SK-N-MC (cell line): ENCODE measurements at regions not wholly inside any gene's neighbourhood (a gene's known extent, or its start where the extent isn't known, plus 50 kb on each side); places are given as distances from the start of the nearest gene placed in this dataset.

Experiments used
- DNase-seq: peaks from one replicate; pipeline ENCODE4 v3.0.0-alpha.2; 2011; ENCODE audit warnings: low read depth, low spot score
- H3K27ac ChIP-seq: fragments of 200-600 bp; sonication (generic); 2 replicates; pipeline ENCODE4 v1.5.1; 2016; ENCODE audit warnings: mixed run types
- H3K36me3 ChIP-seq: fragments of 200-600 bp; sonication (generic); 2 replicates; pipeline ENCODE4 v1.6.1; 2017; ENCODE audit warnings: antibody characterized with exemption, low read length, mixed read lengths; ENCODE audit not compliant: insufficient read depth
- H3K4me3 ChIP-seq: fragments of 200-600 bp; sonication (generic); 2 replicates; pipeline ENCODE4 v1.5.1; 2016
- H3K9ac ChIP-seq: fragments of 200-600 bp; sonication (generic); 2 replicates; pipeline ENCODE4 v1.8.0; 2017; ENCODE audit warnings: mixed run types, mixed read lengths; ENCODE audit not compliant: insufficient read length
- H3K9me3 ChIP-seq: fragments of 200-600 bp; sonication (generic); 2 replicates; pipeline ENCODE4 v1.6.1; 2017; ENCODE audit warnings: low read depth, mild to moderate bottlenecking, antibody characterized with exemption, low read length, moderate library complexity, mixed read lengths
- EZH2 ChIP-seq: fragments of 200-600 bp; sonication (generic); IDR thresholded peaks from one replicate; pipeline ENCODE4 v1.6.1; 2017; ENCODE audit warnings: antibody characterized with exemption
- FOXP2 ChIP-seq: optimal IDR thresholded peaks from 2 replicates; pipeline ENCODE3; 2011; ENCODE audit warnings: mild to moderate bottlenecking, moderate library complexity; ENCODE audit not compliant: insufficient read depth; ENCODE audit errors: extremely low read length, control extremely low read depth
- POLR2AphosphoS5 ChIP-seq: IDR thresholded peaks from 2 replicates; pipeline ENCODE4 v1.6.1; 2012; ENCODE audit warnings: mild to moderate bottlenecking, low read depth, low read length, borderline replicate concordance

- H3K9ac ChIP-seq = no peak overlapping the region
- H3K4me3 ChIP-seq = no peak overlapping the region
- TF ChIP-seq POLR2AphosphoS5 = no peak
- no peak for TF ChIP-seq FOXP2
- no peak for TF ChIP-seq EZH2
- no peak for DNase-seq
- H3K9me3 ChIP-seq = no peaks in the 10 kb centered on the region
- peak overlapping the region; percentile 10; the same call in 1 of the 2 replicates for H3K27ac ChIP-seq
- no peaks in the 10 kb centered on the region for H3K36me3 ChIP-seq
Observed at GRCh38 chr12:126353604-126354003, 1288.4 kb downstream of the AACS start.

DNA sequence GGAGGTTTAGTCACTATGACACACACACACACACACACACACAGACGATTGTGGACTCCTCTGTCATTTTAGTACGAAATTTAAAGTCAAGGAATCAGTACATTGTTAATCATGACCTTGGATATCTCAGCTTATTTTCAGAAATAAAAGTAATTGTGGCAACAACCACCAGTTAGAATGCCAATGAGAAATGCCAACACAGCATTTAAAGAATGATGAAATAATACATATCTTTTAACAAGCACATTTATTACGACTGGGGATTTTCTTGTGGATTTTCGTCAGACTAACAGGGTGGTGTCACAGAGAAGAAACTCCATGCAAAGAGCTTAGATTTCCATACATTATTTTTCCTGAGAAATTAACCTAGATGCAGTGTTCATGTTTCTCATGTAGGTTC is 1289.4 kb downstream of the AACS start:
- peak overlapping the region; percentile 77 for H3K27ac ChIP-seq
- no peak overlapping the region for H3K9ac ChIP-seq
- H3K9me3 ChIP-seq = no peaks in the 10 kb centered on the region
- no peaks in the 10 kb centered on the region for H3K36me3 ChIP-seq
- H3K4me3 ChIP-seq = no peak overlapping the region
- TF ChIP-seq FOXP2 (no peak), POLR2AphosphoS5 (no peak), EZH2 (no peak)
- DNase-seq = peak; percentile 39

DNA sequence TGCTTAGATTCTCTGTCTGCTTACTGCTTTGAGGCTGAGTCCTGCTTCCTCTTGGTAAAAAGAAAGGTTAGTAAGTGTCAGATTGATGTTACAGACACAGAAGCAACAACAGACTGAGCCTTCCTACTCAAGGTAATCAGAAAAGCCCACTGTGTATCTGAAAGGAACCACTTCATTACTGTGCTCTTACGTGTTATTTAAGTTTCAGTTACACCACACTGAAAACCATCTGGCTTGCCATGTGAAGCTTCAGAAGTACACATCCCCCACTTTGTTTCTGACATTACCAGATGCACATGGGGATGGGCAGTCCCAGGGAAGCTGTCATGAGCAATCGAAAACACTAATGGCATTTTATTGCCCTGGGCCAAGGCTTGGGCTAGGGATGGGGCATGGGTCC is 1290.1 kb downstream of the AACS start:
- Histone ChIP-seq H3K4me3 (no peak overlapping the region), H3K36me3 (no peaks in the 10 kb centered on the region), H3K27ac (no peak overlapping the region), H3K9me3 (no peaks in the 10 kb centered on the region), H3K9ac (no peak overlapping the region)
- no peak for TF ChIP-seq FOXP2
- no peak for TF ChIP-seq EZH2
- no peak for TF ChIP-seq POLR2AphosphoS5
- DNase-seq = no peak

- Histone ChIP-seq H3K4me3 (no peak overlapping the region), H3K27ac (no peak overlapping the region), H3K9me3 (no peaks in the 10 kb centered on the region), H3K36me3 (no peaks in the 10 kb centered on the region), H3K9ac (no peak overlapping the region)
- no peak for DNase-seq
- TF ChIP-seq FOXP2 (no peak), EZH2 (no peak), POLR2AphosphoS5 (no peak)
Observed at GRCh38 chr12:126358806-126359205, 1293.6 kb downstream of the AACS start.

DNA sequence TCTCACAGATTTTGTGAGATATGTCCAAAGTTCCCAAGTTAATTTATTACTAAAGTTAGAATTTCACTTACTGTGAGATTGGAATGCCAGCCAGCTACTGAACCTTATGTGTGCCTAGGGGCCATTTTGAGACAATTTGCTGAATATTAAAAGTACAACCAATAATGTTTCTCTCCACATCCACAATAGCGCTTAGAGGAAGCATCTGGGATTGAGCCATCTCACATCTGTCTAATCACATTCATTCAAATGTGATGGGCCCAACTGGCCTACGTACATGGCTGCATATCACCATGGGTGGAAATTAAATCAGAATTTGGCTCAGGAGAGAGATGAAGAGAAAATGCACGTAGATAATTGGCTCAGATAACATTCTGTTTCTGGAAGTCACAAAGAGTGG is 1294.0 kb downstream of the AACS start:
- H3K9me3 ChIP-seq = no peaks in the 10 kb centered on the region

GRCh38 chr12:126361804-126362203 is 1296.6 kb downstream of the AACS start:
- Histone ChIP-seq H3K27ac (no peak overlapping the region), H3K36me3 (no peaks in the 10 kb centered on the region), H3K4me3 (no peak overlapping the region), H3K9ac (no peak overlapping the region), H3K9me3 (no peaks in the 10 kb centered on the region)
- DNase-seq = no peak
- TF ChIP-seq EZH2 = no peak
- TF ChIP-seq POLR2AphosphoS5 = no peak
- TF ChIP-seq FOXP2 = no peak

More for the DNA sequence above, 1294.0 kb downstream of the AACS start:
- TF ChIP-seq FOXP2 (no peak), EZH2 (no peak), POLR2AphosphoS5 (no peak)
- H3K27ac ChIP-seq = no peak overlapping the region
- no peak overlapping the region for H3K4me3 ChIP-seq
- H3K9ac ChIP-seq = no peak overlapping the region
- no peak for DNase-seq
- no peaks in the 10 kb centered on the region for H3K36me3 ChIP-seq

DNA sequence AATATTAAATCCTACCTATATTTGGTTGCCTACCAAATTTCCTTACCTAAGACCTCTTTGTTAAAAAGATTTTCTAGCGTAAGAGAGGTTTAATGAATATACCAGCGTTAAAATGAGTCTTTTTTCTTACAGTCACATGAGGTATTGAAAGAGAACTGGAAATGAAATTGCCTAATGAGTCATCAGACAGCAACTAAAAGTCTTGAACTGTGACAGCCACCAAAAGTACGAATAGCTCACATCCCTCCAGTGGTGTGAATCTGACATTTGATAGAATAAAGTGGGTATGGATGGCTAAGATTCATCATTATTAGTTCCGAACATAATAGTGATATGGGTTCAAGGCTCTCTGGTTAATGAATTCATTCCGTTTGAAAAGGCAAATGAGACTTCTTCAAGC is 1297.3 kb downstream of the AACS start:
- Histone ChIP-seq H3K27ac (no peak overlapping the region), H3K9me3 (no peaks in the 10 kb centered on the region), H3K9ac (no peak overlapping the region), H3K4me3 (no peak overlapping the region), H3K36me3 (no peaks in the 10 kb centered on the region)
- no peak for DNase-seq
- TF ChIP-seq EZH2 (no peak), FOXP2 (no peak), POLR2AphosphoS5 (no peak)

DNA sequence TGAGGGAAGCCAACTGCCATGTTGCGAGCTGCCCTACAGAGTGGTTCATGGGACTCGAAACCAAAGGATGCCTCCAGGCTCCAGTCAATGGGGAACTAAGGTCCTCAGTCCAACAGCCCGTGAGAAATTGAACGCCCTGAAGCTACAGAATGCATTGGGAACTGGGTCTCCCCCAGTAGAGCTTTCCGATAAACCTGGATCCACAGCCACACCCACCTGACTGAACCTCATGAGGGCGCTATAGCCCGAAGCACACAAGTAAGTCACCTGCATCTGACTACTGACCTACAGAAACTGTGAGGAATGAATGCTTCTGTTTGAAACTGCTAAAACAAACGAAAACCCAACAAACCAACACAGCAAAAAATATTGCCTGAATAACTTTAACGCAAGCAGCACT is 1297.7 kb downstream of the AACS start:
- Histone ChIP-seq H3K36me3 (no peaks in the 10 kb centered on the region), H3K9me3 (no peaks in the 10 kb centered on the region), H3K9ac (no peak overlapping the region), H3K4me3 (no peak overlapping the region), H3K27ac (no peak overlapping the region)
- no peak for TF ChIP-seq FOXP2
- no peak for TF ChIP-seq EZH2
- TF ChIP-seq POLR2AphosphoS5 = no peak
- no peak for DNase-seq
